H1 (cell line): ENCODE measurements at regions not wholly inside any gene's neighbourhood (a gene's known extent, or its start where the extent isn't known, plus 50 kb on each side); places are given as distances from the start of the nearest gene placed in this dataset.

Experiments used
- CTCF ChIA-PET: fragments of 300-600 bp; sonication (Branson Sonifier 250); formaldehyde crosslinking; loops from one replicate; lab custom pipeline; 2021; ENCODE audit not compliant: partially characterized antibody; lab: Charles Lee
- POLR2A ChIA-PET: fragments of 300-600 bp; sonication (Branson Sonifier 250); formaldehyde crosslinking; loops from one replicate; lab custom pipeline; 2021; ENCODE audit warnings: inconsistent platforms; ENCODE audit not compliant: partially characterized antibody; lab: Charles Lee
- DNase-seq, 2 experiments: peaks; one replicate each; pipeline versions ENCODE4 v3.0.0 to v3.0.0-alpha.2; 2010 to 2022; ENCODE audit warnings: low spot score in 2 of 2, low read depth in 1 of 2, mixed read lengths in 1 of 2
- FAIRE-seq: peaks from 2 replicates; lab custom pipeline; 2011; peaks lifted over from hg19 to GRCh38; lab: Jason Lieb, UNC
- H2AFZ ChIP-seq: 2 replicates; pipeline ENCODE4 v1.8.1; 2012; ENCODE audit warnings: low read length, inconsistent platforms
- H2AK5ac ChIP-seq: 2 replicates; pipeline ENCODE4 v1.6.1; 2013; ENCODE audit warnings: low read depth, low read length
- H2BK120ac ChIP-seq: replicated peaks from 2 replicates; pipeline ENCODE3; 2013; ENCODE audit warnings: low read depth, low read length, inconsistent platforms
- H2BK12ac ChIP-seq: 2 replicates; pipeline ENCODE4 v1.6.1; 2013; ENCODE audit warnings: low read depth, low read length
- H2BK15ac ChIP-seq: 2 replicates; pipeline ENCODE4 v1.6.1; 2013; ENCODE audit warnings: low read length
- H2BK20ac ChIP-seq: 2 replicates; pipeline ENCODE4 v1.6.1; 2013; ENCODE audit warnings: low read length
- H2BK5ac ChIP-seq: 2 replicates; pipeline ENCODE4 v1.6.1; 2013; ENCODE audit warnings: low read depth, low read length
- H3K14ac ChIP-seq: 2 replicates; pipeline ENCODE4 v1.6.1; 2013; ENCODE audit warnings: inconsistent platforms; ENCODE audit not compliant: insufficient read length
- H3K18ac ChIP-seq: 2 replicates; pipeline ENCODE4 v1.6.1; 2013; ENCODE audit warnings: low read length; ENCODE audit errors: extremely low read depth
- H3K23ac ChIP-seq: 2 replicates; pipeline ENCODE4 v1.6.1; 2013; ENCODE audit warnings: inconsistent platforms; ENCODE audit not compliant: insufficient read length
- H3K23me2 ChIP-seq: 2 replicates; pipeline ENCODE4 v1.6.1; 2013; ENCODE audit warnings: low read depth, low read length
- H3K27ac ChIP-seq: 2 replicates; pipeline ENCODE4 v1.6.1; 2011; ENCODE audit warnings: low read depth, low read length, inconsistent platforms
- H3K27me3 ChIP-seq, 4 experiments: replicated peaks in 1 of 4; 1 replicate in 1 of 4; 2 replicates in 3 of 4; pipeline versions ENCODE4 v1.6.1 to v1.8.1; 2011 to 2013; ENCODE audit warnings: low read length in 3 of 4, mild to moderate bottlenecking in 3 of 4, inconsistent platforms in 2 of 4, mixed read lengths in 2 of 4, moderate library complexity in 1 of 4; ENCODE audit not compliant: control insufficient read depth in 3 of 4, insufficient read depth in 3 of 4; ENCODE audit errors: extremely low read depth in 1 of 4
- H3K36me3 ChIP-seq, 4 experiments: 2 replicates each; pipeline versions ENCODE4 v1.6.1 to v1.8.1; 2011 to 2013; ENCODE audit warnings: mild to moderate bottlenecking in 4 of 4, low read length in 3 of 4, moderate library complexity in 2 of 4, control low read depth in 1 of 4, inconsistent platforms in 1 of 4; ENCODE audit not compliant: insufficient read depth in 4 of 4, control insufficient read depth in 2 of 4
- H3K4ac ChIP-seq: replicated peaks from 2 replicates; pipeline ENCODE3; 2013; ENCODE audit warnings: low read length, low read depth, mixed read lengths, inconsistent platforms; ENCODE audit not compliant: insufficient read length
- H3K4me1 ChIP-seq, 4 experiments: replicated peaks in 1 of 4; 1 replicate in 1 of 4; 2 replicates in 3 of 4; pipeline versions ENCODE4 v1.6.1 to v1.8.1; 2011 to 2013; ENCODE audit warnings: low read length in 3 of 4, inconsistent platforms in 2 of 4, mixed read lengths in 1 of 4; ENCODE audit not compliant: insufficient read depth in 4 of 4, control insufficient read depth in 3 of 4
- H3K4me2 ChIP-seq, 2 experiments: 2 replicates each; pipeline versions ENCODE4 v1.6.1 to v1.8.1; 2011 to 2013; ENCODE audit warnings: low read depth in 2 of 2, low read length in 2 of 2, control low read depth in 1 of 2, inconsistent platforms in 1 of 2, mild to moderate bottlenecking in 1 of 2; ENCODE audit not compliant: insufficient read depth in 1 of 2
- H3K4me3 ChIP-seq, 4 experiments: fragments of 200-600, 300-600 bp in 1 of 4; sonication (generic), shearing (Covaris generic), sonication (Bioruptor Twin) in 1 of 4; 2 replicates each; pipeline versions ENCODE4 v1.5.1 to v1.8.1; 2011 to 2016; ENCODE audit warnings: low read length in 4 of 4, low read depth in 3 of 4, control low read depth in 2 of 4, inconsistent platforms in 2 of 4, mild to moderate bottlenecking in 2 of 4, mixed read lengths in 1 of 4, moderate library complexity in 1 of 4; ENCODE audit not compliant: insufficient read depth in 2 of 4; ENCODE audit errors: extremely low read depth in 1 of 4
- H3K56ac ChIP-seq: replicated peaks from 2 replicates; pipeline ENCODE3; 2013; ENCODE audit warnings: low read depth, mild to moderate bottlenecking, mixed read lengths, low read length, inconsistent platforms; ENCODE audit not compliant: insufficient read length
- H3K79me1 ChIP-seq: 2 replicates; pipeline ENCODE4 v1.6.1; 2013; ENCODE audit warnings: low read depth, low read length, control low read depth
- H3K79me2 ChIP-seq, 2 experiments: 2 replicates each; pipeline versions ENCODE4 v1.6.1 to v1.8.1; 2012 to 2013; ENCODE audit warnings: low read length in 2 of 2, mild to moderate bottlenecking in 2 of 2, inconsistent platforms in 1 of 2; ENCODE audit not compliant: insufficient read depth in 2 of 2, control insufficient read depth in 1 of 2
- H3K9ac ChIP-seq, 4 experiments: replicated peaks in 1 of 4; 1 replicate in 1 of 4; 2 replicates in 3 of 4; pipeline versions ENCODE4 v1.6.1 to v1.8.1; 2011 to 2013; ENCODE audit warnings: low read depth in 3 of 4, low read length in 3 of 4, control low read depth in 2 of 4, mild to moderate bottlenecking in 2 of 4, moderate library complexity in 2 of 4, inconsistent platforms in 1 of 4; ENCODE audit errors: extremely low read depth in 1 of 4
- H3K9me3 ChIP-seq, 2 experiments: 2 replicates each; pipeline versions ENCODE4 v1.6.1 to v1.8.1; 2012 to 2013; ENCODE audit warnings: mild to moderate bottlenecking in 2 of 2, moderate library complexity in 2 of 2, control low read depth in 1 of 2, inconsistent platforms in 1 of 2, low read depth in 1 of 2, low read length in 1 of 2, mixed read lengths in 1 of 2; ENCODE audit not compliant: insufficient read depth in 2 of 2
- H4K20me1 ChIP-seq, 2 experiments: replicated peaks in 1 of 2; 2 replicates each; pipeline versions ENCODE3 to v1.8.1; 2011 to 2013; ENCODE audit warnings: inconsistent platforms in 2 of 2, low read length in 2 of 2, mild to moderate bottlenecking in 1 of 2; ENCODE audit not compliant: insufficient read depth in 2 of 2, control insufficient read depth in 1 of 2
- H4K5ac ChIP-seq: 2 replicates; pipeline ENCODE4 v1.6.1; 2013; ENCODE audit warnings: low read length, low read depth, mixed read lengths, inconsistent platforms; ENCODE audit not compliant: insufficient read length
- H4K8ac ChIP-seq: 2 replicates; pipeline ENCODE4 v1.8.0; 2013; ENCODE audit warnings: mild to moderate bottlenecking, moderate library complexity, low read length, inconsistent platforms; ENCODE audit not compliant: insufficient read depth; ENCODE audit errors: extremely low read depth
- H4K91ac ChIP-seq: replicated peaks from 2 replicates; pipeline ENCODE3; 2013; ENCODE audit warnings: low read length, mixed read lengths, inconsistent platforms; ENCODE audit not compliant: insufficient read length
- CBX8 ChIP-seq: fragments of 300-800, 300-1000 bp; sonication (generic); IDR thresholded peaks from 2 replicates; pipeline ENCODE4 v1.7.1; 2016; ENCODE audit warnings: low read depth, low read length, borderline replicate concordance
- RAD21 ChIP-seq, 2 experiments: IDR thresholded peaks in 1 of 2; conservative IDR thresholded peaks in 1 of 2; 2 replicates each; pipeline ENCODE4 v1.6.1; 2011; ENCODE audit warnings: low read depth in 2 of 2, low read length in 2 of 2, improper control_type of control experiment in 1 of 2, inconsistent platforms in 1 of 2, mild to moderate bottlenecking in 1 of 2, moderate library complexity in 1 of 2
- RXRA ChIP-seq: IDR thresholded peaks from 2 replicates; pipeline ENCODE4 v1.6.1; 2011; ENCODE audit warnings: low read depth, mild to moderate bottlenecking, low read length, moderate library complexity; ENCODE audit not compliant: insufficient read depth
- SIN3A ChIP-seq, 2 experiments: IDR thresholded peaks in 1 of 2; conservative IDR thresholded peaks in 1 of 2; 2 replicates each; pipeline ENCODE4 v1.6.1; 2011 to 2012; ENCODE audit warnings: low read length in 2 of 2, improper control_type of control experiment in 1 of 2, low read depth in 1 of 2, mild to moderate bottlenecking in 1 of 2
- SP4 ChIP-seq: IDR thresholded peaks from 2 replicates; pipeline ENCODE4 v1.6.1; 2012; ENCODE audit warnings: low read length, inconsistent platforms
- WGBS, 2 experiments: shearing (Covaris generic) in 1 of 2; methylation state at CpG; one replicate each; pipeline versions ENCODE4 v1.1.6 to v1.1.7; 2013 to 2015; ENCODE audit warnings: low lambda C conversion rate in 2 of 2, mixed read lengths in 2 of 2, inconsistent platforms in 1 of 2, low coverage in 1 of 2, missing lambda C conversion rate in 1 of 2; ENCODE audit not compliant: insufficient replicate concordance in 2 of 2, insufficient coverage in 1 of 2, insufficient read length in 1 of 2; ENCODE audit errors: extremely low coverage in 1 of 2, missing lambda C conversion rate in 1 of 2; 5-methylcytosine and 5-hydroxymethylcytosine counted together
- TF ChIP-seq, protein P1 (sequence below): IDR thresholded peaks from 2 replicates; pipeline ENCODE4 v1.6.1; 2011; ENCODE audit warnings: low read depth, mild to moderate bottlenecking, low read length; ENCODE audit not compliant: insufficient read depth

DNA sequence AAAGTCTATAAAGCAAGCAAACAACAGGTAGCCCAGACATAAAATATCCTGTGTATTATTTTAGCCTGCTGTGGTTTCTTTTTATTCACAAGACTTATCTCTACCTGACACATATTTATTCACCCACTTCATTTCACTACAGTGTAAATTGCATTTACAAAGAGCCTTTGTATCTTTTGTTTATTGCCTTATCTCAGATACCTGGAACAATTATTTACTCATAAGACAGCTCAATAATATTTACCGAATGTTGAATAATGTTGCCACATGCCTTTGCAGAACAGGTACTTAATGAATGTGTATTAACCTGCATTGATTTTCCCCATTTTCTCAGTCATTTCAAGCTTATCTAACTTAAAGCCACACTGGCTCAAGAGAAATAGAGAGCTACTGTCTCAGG lies 603.6 kb downstream of the FBXO15 start:
- POLR2A ChIA-PET = no interaction called here
- no peak for DNase-seq

More for the DNA sequence above, 603.6 kb downstream of the FBXO15 start:
- Histone ChIP-seq H3K9ac (no peak overlapping the region), H4K8ac (no peak overlapping the region), H3K9me3 (no peaks in the 10 kb centered on the region), H3K27me3 (no peaks in the 10 kb centered on the region), H3K18ac (no peak overlapping the region), H3K79me1 (no peaks in the 10 kb centered on the region), H3K4ac (no peak overlapping the region), H3K27ac (no peak overlapping the region), H2AK5ac (no peak overlapping the region), H3K79me2 (no peaks in the 10 kb centered on the region), H2BK12ac (no peak overlapping the region), H4K91ac (no peak overlapping the region), H2BK20ac (no peak overlapping the region), H4K20me1 (no peaks in the 10 kb centered on the region), H2BK15ac (no peak overlapping the region), H3K23me2 (no peaks in the 10 kb centered on the region), H2BK5ac (no peak overlapping the region), H3K4me1 (no peaks in the 10 kb centered on the region), H2AFZ (no peak overlapping the region), H4K5ac (no peak overlapping the region), H3K4me2 (no peak overlapping the region), H2BK120ac (no peak overlapping the region), H3K4me3 (no peak overlapping the region), H3K14ac (no peak overlapping the region), H3K23ac (no peak overlapping the region), H3K56ac (no peak overlapping the region), H3K36me3 (no peaks in the 10 kb centered on the region)
- WGBS, 2 experiments = 94% methylated on average over 1 of the region's 1 CpG; no CpG with 5 or more reads in 1 of the 2 experiments
- CTCF ChIA-PET = interaction anchor here (1.2 kb wide), 1 partner anchor 781 kb away, joined by 3 read pairs; no protein-coding TSS in a partner anchor
- FAIRE-seq = no peak
- TF ChIP-seq RXRA (no peak), SIN3A (conservative IDR thresholded peaks at IDR 0.05 in 1 of 2, IDR thresholded peaks at IDR 0.05 in 1 of 2; ENCODE audit: low read depth in 1 of 2, low read length in 2 of 2) (no peak), CBX8 (no peak), SP4 (no peak), RAD21 (IDR thresholded peaks at IDR 0.05 in 1 of 2, conservative IDR thresholded peaks at IDR 0.05 in 1 of 2; ENCODE audit: low read depth in 2 of 2, low read length in 2 of 2) (no peak)
- TF ChIP-seq, protein P1, sequence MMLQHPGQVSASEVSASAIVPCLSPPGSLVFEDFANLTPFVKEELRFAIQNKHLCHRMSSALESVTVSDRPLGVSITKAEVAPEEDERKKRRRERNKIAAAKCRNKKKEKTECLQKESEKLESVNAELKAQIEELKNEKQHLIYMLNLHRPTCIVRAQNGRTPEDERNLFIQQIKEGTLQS = no peak
